HEK293T (cell line): ENCODE measurements at regions not wholly inside any gene's neighbourhood (a gene's known extent, or its start where the extent isn't known, plus 50 kb on each side); places are given as distances from the start of the nearest gene placed in this dataset.

Experiments
- CTCF ChIA-PET: fragments of 350-600 bp; formaldehyde crosslinking; extraction: SDS; loops from one replicate; lab custom pipeline; 2021; ENCODE audit warnings: antibody characterized with exemption, inconsistent platforms; lab: Yijun Ruan, JAX
- POLR2A ChIA-PET: fragments of 350-600 bp; formaldehyde crosslinking; extraction: SDS; loops from one replicate; lab custom pipeline; 2020; ENCODE audit warnings: antibody characterized with exemption, inconsistent platforms; lab: Yijun Ruan, JAX
- DNase-seq: peaks from one replicate; pipeline ENCODE4 v3.0.0; 2012; ENCODE audit warnings: mixed read lengths; ENCODE audit errors: extremely low spot score
- ARNT ChIP-seq: fragments of 450-650 bp; IDR thresholded peaks from 2 replicates; pipeline ENCODE4 v1.6.1; 2017; ENCODE audit warnings: mild to moderate bottlenecking
- BHLHE40 ChIP-seq: fragments of 450-650 bp; IDR thresholded peaks from 2 replicates; pipeline ENCODE4 v1.6.1; 2016; ENCODE audit warnings: mild to moderate bottlenecking, moderate library complexity, borderline replicate concordance
- CTBP1 ChIP-seq: fragments of 450-650 bp; IDR thresholded peaks from 2 replicates; pipeline ENCODE4 v1.6.1; 2016; ENCODE audit warnings: borderline replicate concordance
- ELF4 ChIP-seq: fragments of 450-650 bp; IDR thresholded peaks from 2 replicates; pipeline ENCODE4 v1.6.1; 2017; ENCODE audit warnings: antibody characterized with exemption
- FOXA1 ChIP-seq: fragments of 450-650 bp; IDR thresholded peaks from 2 replicates; pipeline ENCODE4 v1.6.1; 2016; ENCODE audit warnings: mild to moderate bottlenecking
- FOXK2 ChIP-seq: fragments of 450-650 bp; IDR thresholded peaks from 2 replicates; pipeline ENCODE4 v1.6.1; 2016; ENCODE audit warnings: mild to moderate bottlenecking
- FOXM1 ChIP-seq: fragments of 450-650 bp; IDR thresholded peaks from 2 replicates; pipeline ENCODE4 v1.6.1; 2017; ENCODE audit warnings: mild to moderate bottlenecking, borderline replicate concordance
- HDGF ChIP-seq: fragments of 450-650 bp; IDR thresholded peaks from 2 replicates; pipeline ENCODE4 v1.6.1; 2017; ENCODE audit warnings: antibody characterized with exemption, borderline replicate concordance
- L3MBTL2 ChIP-seq: fragments of 450-650 bp; conservative IDR thresholded peaks from 2 replicates; pipeline ENCODE4 v1.6.1; 2016; ENCODE audit warnings: mild to moderate bottlenecking
- LEF1 ChIP-seq: fragments of 450-650 bp; IDR thresholded peaks from 2 replicates; pipeline ENCODE4 v1.6.1; 2017; ENCODE audit warnings: mild to moderate bottlenecking, borderline replicate concordance
- NFRKB ChIP-seq: fragments of 450-650 bp; IDR thresholded peaks from 2 replicates; pipeline ENCODE4 v1.6.1; 2016; ENCODE audit warnings: mild to moderate bottlenecking, moderate library complexity
- SP1 ChIP-seq: fragments of 450-650 bp; IDR thresholded peaks from 2 replicates; pipeline ENCODE4 v1.6.1; 2017
- SUZ12 ChIP-seq: fragments of 450-650 bp; IDR thresholded peaks from 2 replicates; pipeline ENCODE4 v1.6.1; 2016; ENCODE audit warnings: mild to moderate bottlenecking
- TARDBP ChIP-seq: fragments of 450-650 bp; IDR thresholded peaks from 2 replicates; pipeline ENCODE4 v1.6.1; 2016
- ZNF384 ChIP-seq: fragments of 450-650 bp; IDR thresholded peaks from 2 replicates; pipeline ENCODE4 v1.6.1; 2016
- TF ChIP-seq, protein P1 (sequence below): fragments of 450-650 bp; IDR thresholded peaks from 2 replicates; pipeline ENCODE4 v1.6.1; 2016

DNA sequence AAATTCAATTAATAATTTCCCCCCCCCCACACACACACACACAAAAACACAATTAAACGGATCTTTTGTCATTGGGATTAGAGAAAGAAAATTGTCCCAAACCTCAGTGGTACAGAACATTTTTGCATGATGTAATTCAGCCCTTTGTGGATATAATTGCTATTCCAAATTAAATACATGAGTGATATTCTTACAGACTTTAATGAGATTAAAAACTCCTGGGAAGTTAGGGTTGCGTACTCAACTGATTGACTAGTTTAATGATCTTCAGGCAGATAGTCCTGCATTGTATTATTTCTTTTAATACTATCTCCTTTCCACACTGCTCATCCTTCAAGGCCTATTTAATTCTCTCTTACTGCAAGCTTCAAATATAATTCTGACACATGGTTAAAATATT is 711.8 kb upstream of the LRFN5 start:
- TF ChIP-seq FOXM1: no peak
- no peak for TF ChIP-seq LEF1
- TF ChIP-seq HDGF: no peak
- TF ChIP-seq FOXA1: no peak
- TF ChIP-seq CTBP1: no peak
- TF ChIP-seq FOXK2: no peak
- no peak for TF ChIP-seq SP1
- no peak for TF ChIP-seq ARNT
- ChIA-PET POLR2A (no interaction called here), CTCF (no interaction called here)
- DNase-seq: no peak

DNA sequence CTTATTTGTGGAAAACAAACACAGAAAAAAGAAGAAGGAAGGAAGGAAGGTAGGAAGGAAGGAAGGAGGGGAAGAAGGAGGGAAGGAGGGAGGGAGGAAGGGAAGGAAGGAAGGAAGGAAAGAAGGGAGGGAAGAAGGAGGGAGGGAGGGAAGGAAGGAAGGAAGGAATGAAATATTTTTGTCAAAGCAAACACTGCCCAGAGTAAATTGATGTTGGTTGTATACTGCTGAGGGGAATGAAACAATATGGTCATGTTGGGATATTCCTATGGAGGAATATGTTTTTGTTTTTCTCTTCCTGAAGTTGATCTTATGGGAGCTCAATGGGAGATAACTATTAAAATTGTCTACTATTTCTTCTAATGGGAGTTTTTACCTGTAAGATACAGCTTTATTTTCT is 717.5 kb upstream of the LRFN5 start:
- no peak for DNase-seq
- TF ChIP-seq L3MBTL2 (no peak), TARDBP (no peak), CTBP1 (no peak), NFRKB (no peak), BHLHE40 (no peak), ZNF384 (no peak), SP1 (no peak), FOXM1 (no peak)
- POLR2A ChIA-PET: no interaction called here
- CTCF ChIA-PET: no interaction called here

DNA sequence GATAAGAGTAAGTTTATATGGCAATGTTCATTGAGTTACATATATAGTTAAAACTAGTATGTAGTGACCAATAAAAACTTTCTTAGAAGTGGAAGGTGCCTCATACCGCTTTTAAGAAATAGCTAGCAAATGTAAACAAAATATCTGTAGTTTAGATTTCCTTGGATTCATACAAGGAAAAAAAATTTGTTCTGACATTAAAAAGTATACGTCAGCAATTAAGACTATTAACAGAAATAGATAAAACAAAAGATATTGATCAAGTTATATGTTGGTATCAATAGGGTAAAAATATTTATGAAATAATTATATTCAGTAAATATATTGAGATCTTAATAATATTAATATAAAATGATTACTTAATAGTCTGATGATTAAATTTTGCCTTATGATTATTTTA is 718.8 kb upstream of the LRFN5 start:
- ChIA-PET POLR2A (no interaction called here), CTCF (no interaction called here)
- DNase-seq: no peak
- TF ChIP-seq FOXK2 (no peak), FOXM1 (no peak), ELF4 (no peak), FOXA1 (no peak), BHLHE40 (no peak), ZNF384 (no peak), LEF1 (no peak), SUZ12 (no peak), CTBP1 (no peak), ARNT (no peak), TARDBP (no peak), SP1 (no peak), L3MBTL2 (no peak)

DNA sequence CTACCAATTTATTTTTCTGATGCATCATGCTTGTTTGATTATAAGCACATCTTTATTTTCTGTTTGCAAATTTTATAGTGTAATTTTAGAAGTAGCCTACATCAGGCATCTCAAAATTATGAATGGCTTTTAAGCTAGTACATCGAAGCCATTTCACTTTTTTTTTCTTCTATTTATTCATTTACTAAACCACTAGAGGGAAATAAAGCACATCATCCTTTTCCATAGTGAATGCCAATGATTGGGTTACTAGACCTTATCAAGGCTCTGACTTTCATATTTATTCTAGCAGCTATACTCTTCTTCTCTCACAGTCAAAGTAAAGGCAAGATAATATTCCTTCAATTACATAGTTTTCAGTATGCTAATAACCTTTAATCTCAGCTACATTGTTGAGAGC is 736.4 kb upstream of the LRFN5 start:
- POLR2A ChIA-PET: no interaction called here
- CTCF ChIA-PET: no interaction called here

DNA sequence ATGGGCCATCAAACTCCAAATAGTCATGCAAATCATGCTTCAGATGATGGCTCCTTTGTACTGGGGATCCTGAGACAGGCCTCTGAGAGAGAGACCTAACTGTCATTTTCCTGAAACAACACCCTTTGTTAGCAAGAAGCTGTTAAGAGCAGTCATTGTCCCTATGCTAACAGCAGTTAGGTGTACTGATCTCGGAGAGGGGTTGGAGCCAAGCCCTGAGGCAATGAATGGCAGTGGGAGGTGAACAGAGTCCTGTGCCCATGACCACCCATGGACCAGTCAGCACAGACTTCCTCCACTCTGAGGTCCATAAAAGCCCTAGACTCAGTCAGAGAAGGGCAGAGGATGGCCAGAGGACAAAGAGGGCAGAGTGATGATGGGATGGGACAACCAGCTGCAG is 747.6 kb upstream of the LRFN5 start:
- TF ChIP-seq BHLHE40 (no peak), FOXA1 (no peak), ARNT (no peak), LEF1 (no peak), ELF4 (no peak), SP1 (no peak), SUZ12 (no peak), L3MBTL2 (no peak), CTBP1 (no peak), FOXK2 (no peak), ZNF384 (no peak), TARDBP (no peak), NFRKB (no peak), HDGF (no peak), FOXM1 (no peak)
- TF ChIP-seq, protein P1, sequence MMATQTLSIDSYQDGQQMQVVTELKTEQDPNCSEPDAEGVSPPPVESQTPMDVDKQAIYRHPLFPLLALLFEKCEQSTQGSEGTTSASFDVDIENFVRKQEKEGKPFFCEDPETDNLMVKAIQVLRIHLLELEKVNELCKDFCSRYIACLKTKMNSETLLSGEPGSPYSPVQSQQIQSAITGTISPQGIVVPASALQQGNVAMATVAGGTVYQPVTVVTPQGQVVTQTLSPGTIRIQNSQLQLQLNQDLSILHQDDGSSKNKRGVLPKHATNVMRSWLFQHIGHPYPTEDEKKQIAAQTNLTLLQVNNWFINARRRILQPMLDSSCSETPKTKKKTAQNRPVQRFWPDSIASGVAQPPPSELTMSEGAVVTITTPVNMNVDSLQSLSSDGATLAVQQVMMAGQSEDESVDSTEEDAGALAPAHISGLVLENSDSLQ: no peak
- POLR2A ChIA-PET: no interaction called here

More for the DNA sequence above, 736.4 kb upstream of the LRFN5 start:
- TF ChIP-seq ZNF384 (no peak), BHLHE40 (no peak), NFRKB (no peak), FOXA1 (no peak), ARNT (no peak)
- DNase-seq: no peak

DNA sequence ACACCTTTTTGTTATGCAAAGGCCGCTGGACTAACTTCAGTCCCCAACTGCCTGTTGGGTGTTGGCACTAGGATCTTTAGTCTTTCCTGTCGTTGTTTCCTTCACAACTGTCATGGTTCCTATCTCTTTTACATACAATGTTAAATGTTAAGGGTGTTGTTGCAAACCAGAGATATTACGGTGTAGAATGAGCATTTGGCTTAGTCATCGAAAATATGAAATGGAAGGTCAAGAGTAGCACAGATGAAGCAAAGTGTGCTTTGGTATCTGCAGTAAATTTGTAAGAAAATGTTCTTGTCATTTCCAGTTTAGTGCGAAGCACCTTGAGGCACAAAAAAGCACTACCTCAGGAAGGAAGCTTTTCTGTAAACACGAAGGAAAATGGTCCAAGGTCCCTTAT is 751.3 kb upstream of the LRFN5 start:
- no peak for DNase-seq
- ChIA-PET CTCF (no interaction called here), POLR2A (no interaction called here)
- TF ChIP-seq, protein P1: no peak
- TF ChIP-seq CTBP1 (no peak), ELF4 (no peak), HDGF (no peak), BHLHE40 (no peak), ARNT (no peak), SP1 (no peak), NFRKB (no peak), SUZ12 (no peak), FOXK2 (no peak), LEF1 (no peak), ZNF384 (no peak), TARDBP (no peak), L3MBTL2 (no peak), FOXA1 (no peak), FOXM1 (no peak)

More for the DNA sequence above, 747.6 kb upstream of the LRFN5 start:
- CTCF ChIA-PET: no interaction called here
- no peak for DNase-seq

DNA sequence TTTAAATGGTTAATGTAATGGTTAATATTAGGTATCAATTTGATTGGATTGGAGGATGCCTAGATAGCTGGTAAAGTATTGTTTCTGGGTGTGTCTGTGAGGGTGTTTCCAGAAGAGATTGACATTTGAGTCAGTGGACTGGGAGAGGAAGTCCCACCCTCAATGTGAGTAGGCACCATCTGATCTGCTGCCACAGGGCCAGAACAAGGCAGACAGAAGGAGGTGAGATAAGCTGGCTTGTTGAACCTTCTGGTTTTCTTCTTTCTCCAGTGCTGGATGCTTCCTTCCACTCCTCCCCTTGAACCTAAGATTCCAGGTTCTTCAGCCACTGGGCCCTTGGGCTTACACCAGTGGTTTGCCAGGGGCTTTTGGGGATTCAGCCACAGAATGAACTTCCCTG is 756.5 kb upstream of the LRFN5 start:
- TF ChIP-seq BHLHE40: no peak
- TF ChIP-seq CTBP1: no peak
- no peak for TF ChIP-seq ELF4
- TF ChIP-seq, protein P1: no peak
- no peak for TF ChIP-seq SP1
- TF ChIP-seq TARDBP: no peak
- TF ChIP-seq ARNT: no peak
- no peak for TF ChIP-seq NFRKB
- TF ChIP-seq ZNF384: no peak
- no peak for TF ChIP-seq LEF1
- CTCF ChIA-PET: no interaction called here
- no peak for DNase-seq
- POLR2A ChIA-PET: no interaction called here
